ENCODE measurements at regions not wholly inside any gene's neighbourhood (a gene's known extent, or its start where the extent isn't known, plus 50 kb on each side); places are given as distances from the start of the nearest gene placed in this dataset.

DNA sequence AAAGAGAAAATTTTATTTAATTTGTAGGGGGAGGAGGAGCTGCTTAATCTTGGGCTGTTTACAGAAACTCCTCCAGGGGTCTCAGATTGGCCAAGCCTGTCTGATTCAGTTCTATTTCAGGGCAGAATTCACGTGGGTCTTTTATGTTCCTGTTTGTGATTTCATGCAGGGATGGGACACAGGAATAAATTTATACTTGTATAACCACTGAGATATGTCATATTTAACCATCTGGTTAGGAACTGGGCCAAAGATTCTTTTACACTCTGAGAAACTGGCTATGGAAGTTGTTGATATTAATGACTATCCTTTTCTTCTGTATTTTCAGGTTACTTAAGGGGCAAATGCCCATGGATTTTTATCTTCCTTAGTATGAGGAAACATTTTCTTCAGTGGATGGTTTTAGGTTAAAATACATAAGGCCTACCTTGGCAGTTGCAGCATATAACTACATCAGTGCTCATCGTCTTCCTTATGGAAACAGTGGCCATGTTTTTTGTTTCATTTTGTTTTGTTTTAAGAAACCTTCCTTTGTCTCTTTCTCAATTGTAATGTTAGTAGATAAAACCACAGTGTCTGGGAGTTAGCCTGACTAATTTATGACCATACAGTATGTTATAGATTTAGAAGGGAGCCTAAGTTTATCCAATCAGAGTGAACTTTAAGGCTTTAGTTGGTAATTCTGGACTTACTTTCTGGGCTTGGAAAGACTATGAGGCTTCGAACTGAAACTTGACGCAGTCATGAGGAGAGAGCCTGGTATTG is 132.4 kb upstream of the ANO3 start:
- DNase-seq, result no peak

GRCh38 chr11:26201411-26201810 is 130.5 kb upstream of the ANO3 start:
- no peak for DNase-seq

- no peak for DNase-seq
These were observed 129.2 kb upstream of the ANO3 start for GRCh38 chr11:26202754-26203153.

- DNase-seq, result no peak
These were observed 127.8 kb upstream of the ANO3 start for GRCh38 chr11:26204101-26204500.

GRCh38 chr11:26204839-26205238 is 127.1 kb upstream of the ANO3 start:
- DNase-seq, result no peak

DNA sequence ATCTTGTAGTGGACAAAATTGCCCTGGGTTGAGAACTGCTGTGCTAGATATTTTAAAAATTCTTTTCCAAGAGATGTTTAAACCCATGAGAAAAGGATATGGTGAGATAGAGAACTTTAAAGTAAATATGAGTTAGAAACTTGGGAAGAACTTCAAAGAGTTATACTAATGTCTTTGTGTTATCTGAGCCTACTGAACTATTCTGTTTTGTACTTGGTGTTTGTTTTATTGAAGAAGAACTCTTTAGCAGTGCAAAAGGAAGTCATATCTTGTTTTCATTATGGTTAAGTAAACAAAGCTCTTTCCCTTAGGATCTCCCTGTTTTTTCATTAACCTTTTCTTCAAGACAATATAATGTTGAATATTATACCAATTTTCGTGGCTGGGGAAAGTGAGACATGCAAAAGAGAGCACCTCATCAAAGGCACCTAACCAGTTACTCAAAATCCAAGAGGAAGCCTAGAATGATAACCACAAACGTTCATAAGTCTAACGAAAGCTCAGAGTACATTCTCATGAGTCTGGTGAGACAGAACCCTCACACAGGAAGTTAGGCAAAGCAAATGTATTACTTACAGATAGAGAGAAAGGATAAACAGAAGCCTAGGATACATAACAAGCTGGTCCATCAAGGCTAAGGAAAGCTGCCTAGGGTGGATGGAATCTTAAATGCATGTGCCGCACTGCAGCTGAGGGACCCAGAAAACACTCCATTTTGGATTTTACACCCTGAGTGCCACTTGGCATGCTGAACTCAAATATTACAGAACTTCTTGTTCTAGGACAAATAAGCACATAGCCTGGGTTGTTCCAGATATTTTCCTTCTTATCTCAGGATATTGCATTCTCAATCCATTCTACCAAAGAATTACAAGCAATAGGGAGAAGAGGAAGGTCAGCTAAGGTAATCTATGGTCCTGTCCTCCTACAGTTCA is 112.5 kb upstream of the ANO3 start:
- DNase-seq, result no peak

DNA sequence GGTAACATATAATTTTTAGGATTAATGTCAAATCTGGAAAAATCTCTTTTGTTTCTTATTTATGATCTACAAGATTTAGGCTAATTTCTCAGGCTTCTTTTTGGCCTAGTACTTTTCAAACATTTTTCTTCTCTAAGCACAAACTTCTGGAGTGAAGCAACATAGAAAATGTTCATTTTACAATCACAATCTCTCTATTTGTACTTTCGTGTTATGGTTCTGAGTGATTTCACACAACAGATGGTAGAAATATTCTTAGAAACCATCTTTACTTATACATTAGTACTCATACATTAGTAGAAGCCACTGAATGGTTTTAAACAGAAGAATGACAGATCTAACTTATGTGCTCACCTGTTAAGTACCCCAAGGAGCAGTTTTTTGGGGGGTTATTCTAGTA is 106.3 kb upstream of the ANO3 start:
- DNase-seq, result no peak

DNA sequence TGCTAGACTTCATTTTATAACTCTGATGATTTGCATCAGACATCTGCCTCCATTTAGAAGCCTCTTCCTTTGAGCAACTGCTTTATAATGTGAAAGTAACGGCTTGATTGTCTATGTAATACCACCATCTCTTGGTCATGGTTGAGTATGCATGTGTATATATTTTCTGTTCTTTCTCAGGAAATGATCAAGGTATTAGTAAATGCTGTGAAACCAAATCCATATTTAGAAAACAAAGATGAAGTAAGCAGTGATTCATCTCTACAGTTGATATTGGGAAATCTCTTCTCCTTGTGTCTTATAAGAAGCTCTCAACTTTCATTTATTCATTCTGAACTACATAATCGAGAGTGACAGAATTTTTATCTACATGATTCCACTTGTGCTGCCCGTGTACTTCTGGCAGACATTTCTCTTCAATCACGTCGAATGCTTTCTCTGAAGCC is 104.6 kb upstream of the ANO3 start:
- DNase-seq, result no peak

- DNase-seq, result no peak
These were observed 103.9 kb upstream of the ANO3 start for GRCh38 chr11:26227883-26228502.

- DNase-seq, result no peak
These were observed 103.2 kb upstream of the ANO3 start for GRCh38 chr11:26228778-26229177.

- no peak for DNase-seq
These were observed 102.7 kb upstream of the ANO3 start for GRCh38 chr11:26229257-26229656.

GRCh38 chr11:26229981-26230380 is 101.9 kb upstream of the ANO3 start:
- DNase-seq, result no peak

DNA sequence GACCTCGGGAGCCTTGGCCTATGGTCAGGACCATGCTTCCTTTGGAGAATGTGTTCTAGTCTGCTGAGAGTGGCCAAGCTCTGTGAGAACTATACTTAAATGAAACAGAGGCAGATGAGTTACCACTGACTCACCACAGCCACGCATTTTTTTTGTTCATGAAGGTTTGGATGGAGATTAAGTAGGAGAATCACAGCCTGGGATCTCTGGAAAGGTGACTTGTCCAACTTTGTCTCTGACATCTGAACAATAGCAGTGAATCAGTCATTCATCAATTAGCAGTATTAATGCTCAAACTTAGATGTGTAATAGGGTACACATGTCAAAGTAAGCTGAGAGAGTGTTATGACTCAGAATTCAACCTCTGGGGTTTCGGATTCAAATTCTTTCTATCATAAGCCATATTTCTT is 100.7 kb upstream of the ANO3 start:
- no peak for DNase-seq

DNA sequence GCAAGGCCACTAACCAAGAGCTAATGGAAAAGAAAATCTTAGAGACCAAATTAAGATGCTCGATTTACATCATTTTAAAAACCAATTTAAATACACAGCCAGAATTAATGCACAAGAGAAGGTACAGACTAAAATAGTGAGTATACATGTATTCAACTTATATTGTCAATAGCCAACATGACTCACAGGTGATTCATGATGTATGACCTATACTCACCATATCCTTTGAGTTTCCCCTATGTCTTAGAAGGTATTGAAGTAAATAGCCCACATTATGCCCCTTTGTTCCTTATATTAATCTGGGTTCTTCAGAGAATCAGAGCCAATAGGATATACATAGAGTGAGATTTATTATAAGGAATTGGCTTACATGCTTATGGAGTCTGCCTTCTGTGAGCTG is 97.5 kb upstream of the ANO3 start:
- DNase-seq, result no peak

DNA sequence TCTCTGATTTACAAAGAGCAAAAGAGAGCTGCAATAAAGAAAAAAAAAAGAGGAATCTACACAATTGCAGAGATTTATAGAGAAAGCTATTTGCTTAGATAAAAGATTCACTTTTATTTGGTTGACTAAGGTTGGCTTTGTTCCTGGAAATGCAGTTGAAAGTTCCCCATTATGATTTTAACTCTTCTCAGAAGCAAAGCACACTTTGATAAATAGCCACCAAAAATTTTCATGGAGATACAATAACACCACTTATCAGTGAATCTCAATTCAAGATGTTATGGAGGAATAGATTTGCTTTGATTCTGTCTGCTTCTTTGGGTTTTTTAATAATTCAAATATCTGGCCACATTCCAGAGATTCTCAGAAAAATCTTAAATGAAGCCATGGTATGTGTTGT is 88.5 kb upstream of the ANO3 start:
- DNase-seq, result no peak

GRCh38 chr11:26244207-26244606 is 87.7 kb upstream of the ANO3 start:
- no peak for DNase-seq

- DNase-seq, result no peak
These were observed 86.9 kb upstream of the ANO3 start for GRCh38 chr11:26245046-26245445.

DNA sequence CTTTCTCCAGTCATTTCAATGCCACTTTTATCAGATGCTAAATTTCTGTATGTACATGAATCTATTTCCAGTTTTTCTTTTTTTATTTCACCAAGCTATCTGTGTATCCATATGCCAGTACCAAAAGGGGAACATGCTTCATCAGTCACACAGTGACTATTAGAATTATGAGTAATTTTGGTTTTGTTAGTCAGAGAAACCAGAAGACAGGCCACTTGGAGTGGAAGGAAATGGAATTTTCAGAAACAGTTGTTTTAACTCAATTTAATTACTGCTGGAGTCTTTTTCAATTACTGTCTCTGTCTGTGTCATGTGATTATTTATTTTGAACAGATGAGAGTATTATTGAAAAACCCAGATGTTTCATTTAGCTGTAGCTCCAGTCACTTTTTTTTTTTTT is 84.6 kb upstream of the ANO3 start:
- DNase-seq, result no peak

GRCh38 chr11:26248661-26249060 is 83.3 kb upstream of the ANO3 start:
- no peak for DNase-seq

- DNase-seq, result no peak
These were observed 77.6 kb upstream of the ANO3 start for GRCh38 chr11:26254378-26254777.

- no peak for DNase-seq
These were observed 68.2 kb upstream of the ANO3 start for GRCh38 chr11:26263769-26264168.

- no peak for DNase-seq
These were observed 67.7 kb upstream of the ANO3 start for GRCh38 chr11:26264266-26264665.

GRCh38 chr11:26268980-26269660 is 62.8 kb upstream of the ANO3 start:
- no peak for DNase-seq

Data from central memory CD4-positive, alpha-beta T cell (primary cell).